NCI-H345 treated with DMSO at 0.1 percent for 48 hours (cell line): ENCODE measurements at regions not wholly inside any gene's neighbourhood (a gene's known extent, or its start where the extent isn't known, plus 50 kb on each side); places are given as distances from the start of the nearest gene placed in this dataset.

ENCODE experiments used
- DNase-seq: peaks from one replicate; lab custom pipeline; 2025; ENCODE audit not compliant: unreplicated experiment; lab: John Stamatoyannopoulos, UW

- no peak for DNase-seq
Measured at GRCh38 chr3:187899246-187899645, 154.0 kb upstream of the BCL6 start.

- DNase-seq, result no peak
Measured at GRCh38 chr3:187900993-187901755, 155.9 kb upstream of the BCL6 start.

GRCh38 chr3:187902041-187902471 lies 156.8 kb upstream of the BCL6 start:
- no peak for DNase-seq

DNA sequence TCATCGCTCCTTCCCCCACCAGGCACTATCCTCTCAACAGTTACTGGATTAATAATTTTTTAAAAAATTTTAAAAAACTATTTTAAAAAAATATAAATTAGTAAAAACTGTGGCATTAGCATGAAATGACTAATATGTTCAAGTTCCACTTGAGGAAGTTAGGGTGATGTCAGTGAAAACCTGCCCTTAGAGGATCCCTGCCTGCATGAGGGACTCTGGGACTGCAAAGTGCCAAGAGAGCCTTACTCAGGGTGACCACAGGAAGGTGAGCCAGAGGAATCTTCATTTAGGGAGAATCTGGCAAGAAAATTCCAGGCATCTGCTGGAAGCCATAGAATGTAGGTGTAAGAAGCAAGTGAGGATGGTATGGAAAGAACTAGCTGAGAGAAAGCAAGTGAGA lies 157.7 kb upstream of the BCL6 start:
- DNase-seq, result no peak

GRCh38 chr3:187903697-187904096 lies 158.4 kb upstream of the BCL6 start:
- DNase-seq, result no peak

GRCh38 chr3:187906416-187906815 lies 161.1 kb upstream of the BCL6 start:
- no peak for DNase-seq

GRCh38 chr3:187906920-187907319 lies 161.7 kb upstream of the BCL6 start:
- DNase-seq, result no peak

- no peak for DNase-seq
Measured at GRCh38 chr3:187909866-187910265, 164.6 kb upstream of the BCL6 start.

DNA sequence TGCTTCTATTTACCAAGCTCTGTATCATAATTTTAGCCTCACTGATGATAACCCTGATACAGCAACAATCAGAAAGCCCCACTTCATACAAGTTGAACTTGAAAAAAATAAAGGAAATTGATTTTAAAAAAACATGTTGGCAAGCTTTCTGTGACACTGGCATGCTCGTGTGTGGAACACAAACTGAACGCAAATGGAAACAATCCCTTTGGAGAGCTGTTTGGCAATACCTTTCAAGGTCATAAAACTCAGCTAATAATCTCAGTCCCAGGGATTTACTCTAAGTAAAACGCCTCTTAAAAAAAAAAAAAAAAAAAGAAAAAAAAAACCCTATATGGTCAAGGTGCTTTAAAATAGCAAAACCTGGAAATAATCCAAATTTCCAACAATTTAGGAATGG lies 166.7 kb upstream of the BCL6 start:
- DNase-seq, result no peak

DNA sequence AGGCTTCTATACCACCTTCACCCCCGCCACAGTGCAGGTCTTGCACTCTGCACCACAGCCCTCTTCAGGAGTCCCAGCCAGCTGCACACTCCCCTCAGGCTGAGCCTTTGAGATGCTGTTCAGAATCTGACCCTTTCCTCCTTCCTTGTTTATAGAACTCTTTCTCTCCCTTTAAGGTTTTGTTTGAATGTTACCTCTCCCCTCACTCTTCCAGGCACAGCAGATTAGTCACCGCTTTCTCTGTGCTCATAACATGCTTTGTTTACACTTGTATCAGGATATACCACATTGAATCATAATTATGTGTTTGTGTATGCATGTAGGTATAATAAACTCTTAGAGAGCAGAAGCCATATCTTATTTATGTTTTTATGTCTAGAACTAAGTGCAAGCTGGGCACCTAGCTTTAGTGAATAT lies 168.4 kb upstream of the BCL6 start:
- DNase-seq, result no peak

DNA sequence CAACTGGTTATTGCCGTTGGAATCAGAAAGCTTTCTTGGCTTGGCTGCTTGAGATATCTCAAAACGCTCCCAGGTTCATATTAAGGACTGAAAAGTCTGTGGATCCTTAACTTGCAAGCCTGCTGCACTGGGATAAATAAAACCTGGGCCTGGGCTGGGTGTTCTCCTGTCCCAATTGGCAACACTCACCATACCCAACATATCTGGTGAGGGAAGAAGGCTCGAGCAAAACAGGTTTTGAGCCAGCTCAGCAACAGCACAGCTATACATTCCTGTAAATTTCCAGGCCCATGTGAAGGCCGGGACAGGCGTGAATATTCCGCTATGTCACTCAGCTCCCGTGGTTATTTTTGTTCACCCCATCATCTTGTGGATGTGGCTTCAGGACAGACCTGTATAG lies 169.0 kb upstream of the BCL6 start:
- no peak for DNase-seq

GRCh38 chr3:187916072-187916471 lies 170.8 kb upstream of the BCL6 start:
- DNase-seq, result no peak

DNA sequence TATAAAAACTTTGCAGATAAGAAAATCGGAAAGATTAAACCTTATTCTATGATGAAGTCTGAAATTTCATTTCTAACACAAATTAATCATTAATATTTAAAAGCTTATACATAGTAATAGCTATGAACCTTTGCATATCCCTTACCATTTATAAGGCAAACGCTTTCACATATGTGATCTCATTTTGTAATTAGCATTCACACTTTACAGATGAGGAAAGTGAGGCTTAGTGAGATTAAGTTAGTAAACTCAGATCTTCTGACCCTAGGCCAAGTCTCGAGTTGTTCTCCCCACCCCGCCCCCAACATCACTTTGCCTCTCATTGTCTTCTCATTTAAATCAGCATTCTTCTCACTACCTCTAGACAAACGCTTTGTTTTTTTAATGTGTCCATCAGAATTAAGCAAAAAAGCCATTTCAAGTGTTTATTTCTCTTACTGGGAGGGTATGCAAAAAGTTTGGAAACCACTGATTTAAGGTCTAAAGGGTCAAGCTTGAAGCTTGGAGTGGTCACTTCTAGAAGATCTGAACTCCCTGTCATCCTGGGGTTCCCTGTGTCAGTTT lies 172.9 kb upstream of the BCL6 start:
- no peak for DNase-seq

GRCh38 chr3:187919048-187919447 lies 173.8 kb upstream of the BCL6 start:
- DNase-seq, result no peak

- DNase-seq, result no peak
Measured at GRCh38 chr3:187919544-187919943, 174.3 kb upstream of the BCL6 start.

DNA sequence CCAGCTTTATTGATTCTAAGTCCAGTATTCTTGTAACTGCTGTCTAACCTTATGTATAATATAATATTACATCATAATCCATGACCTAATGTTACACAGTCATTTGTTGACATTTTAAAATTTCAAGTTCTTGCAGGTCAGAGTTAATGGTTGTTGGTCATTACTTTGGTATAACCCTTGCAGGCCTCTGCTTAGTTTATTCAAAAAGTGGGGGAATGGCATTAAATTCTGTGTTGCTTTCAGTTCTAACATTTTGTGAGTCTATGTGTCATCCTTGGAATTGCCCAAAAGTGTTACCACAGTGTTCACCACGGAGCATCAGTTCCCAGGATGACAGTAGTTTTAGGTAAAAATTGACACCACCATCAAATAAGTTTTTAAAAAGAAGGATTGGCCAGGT lies 174.8 kb upstream of the BCL6 start:
- DNase-seq, result no peak

GRCh38 chr3:187920913-187921312 lies 175.6 kb upstream of the BCL6 start:
- no peak for DNase-seq

DNA sequence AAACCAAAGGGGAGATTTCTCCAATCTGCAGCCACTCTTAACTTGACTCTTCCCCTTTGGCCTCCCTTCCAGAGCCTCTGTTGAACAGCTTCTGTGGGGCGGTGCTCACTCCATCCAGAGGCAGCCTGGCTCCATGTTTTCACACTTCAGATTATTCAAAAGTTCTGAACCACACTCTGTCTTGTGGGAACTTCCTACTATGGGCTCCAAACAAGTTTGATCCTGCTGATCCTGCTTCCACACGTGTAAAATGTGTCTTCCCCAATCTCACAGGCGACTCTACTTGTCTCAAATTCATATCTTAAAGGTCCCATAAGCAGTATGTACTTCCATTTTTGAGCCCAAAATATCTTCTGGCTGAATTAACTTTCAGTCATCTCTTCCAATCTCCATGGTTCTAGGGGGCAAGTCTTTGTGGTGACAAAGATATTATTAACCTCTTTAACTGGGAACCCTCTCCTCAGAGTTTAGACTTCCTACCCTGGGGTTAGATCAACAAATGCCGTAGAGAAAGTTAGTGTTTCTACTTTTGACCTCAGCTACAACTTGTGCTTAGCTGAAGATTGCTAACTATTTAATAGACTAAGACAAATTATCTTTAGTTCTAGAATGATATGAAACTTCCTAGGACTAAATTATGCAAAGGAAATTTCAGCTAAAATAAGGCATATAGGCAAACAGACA lies 176.3 kb upstream of the BCL6 start:
- DNase-seq, result no peak

- no peak for DNase-seq
Measured at GRCh38 chr3:187922704-187923416, 177.6 kb upstream of the BCL6 start.

DNA sequence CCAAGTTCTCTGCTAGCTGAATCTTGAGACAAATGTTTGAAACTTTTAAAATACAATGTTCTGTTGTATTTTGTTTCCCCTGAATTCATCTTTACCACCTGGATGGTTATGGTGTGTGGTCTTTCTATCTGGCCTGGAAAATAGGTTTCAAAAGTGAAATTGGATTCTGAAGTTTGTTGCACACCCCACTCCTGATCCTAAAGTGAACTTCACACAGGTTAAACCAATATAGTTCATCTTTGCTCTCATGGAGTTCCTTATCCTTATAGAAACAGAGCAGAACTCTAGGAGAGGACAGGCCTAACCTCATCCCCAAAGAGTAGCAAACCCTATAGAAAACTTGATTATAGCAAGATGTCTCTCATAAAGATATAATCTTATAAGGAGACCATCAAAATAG lies 179.4 kb upstream of the BCL6 start:
- no peak for DNase-seq

DNA sequence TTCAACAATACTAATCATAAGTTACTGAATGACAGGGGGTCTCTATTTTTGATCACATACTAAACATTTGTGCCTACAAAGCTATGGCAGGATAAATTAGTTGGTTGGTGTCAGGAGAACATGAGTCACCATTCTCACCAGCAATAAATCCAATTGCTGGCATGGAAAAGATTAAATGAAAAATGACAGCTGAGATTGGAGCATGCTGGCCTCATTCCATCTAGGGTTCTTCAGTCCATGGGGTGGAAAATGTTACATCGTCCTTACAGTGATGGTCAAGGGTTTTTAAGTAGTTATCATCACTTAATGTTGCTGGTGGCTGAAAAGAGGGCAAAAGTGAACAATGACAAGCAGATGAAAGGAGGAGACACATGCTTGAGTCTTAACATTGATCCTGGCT lies 180.1 kb upstream of the BCL6 start:
- DNase-seq, result no peak

DNA sequence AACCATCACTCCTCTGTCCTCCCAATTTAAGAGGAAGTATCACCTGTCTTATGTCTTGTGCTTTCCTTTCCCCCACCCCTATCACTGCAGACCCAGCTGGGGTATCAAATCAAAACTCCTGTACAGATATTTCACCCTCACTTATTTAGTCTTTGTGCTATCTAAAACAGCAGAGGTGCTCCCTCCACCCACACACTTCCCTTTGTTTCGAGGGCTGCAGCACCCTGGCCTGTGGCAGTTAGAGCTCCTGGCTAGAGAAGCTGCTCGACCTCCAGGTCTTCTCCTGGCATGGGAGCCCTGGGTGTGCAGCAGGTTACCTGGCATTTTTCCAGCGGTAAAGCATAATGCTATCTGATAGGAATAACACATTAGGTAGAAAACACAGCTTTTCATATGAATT lies 181.4 kb upstream of the BCL6 start:
- DNase-seq, result no peak
